Urinary bladder (tissue), 3 donors: ENCODE measurements at regions not wholly inside any gene's neighbourhood (a gene's known extent, or its start where the extent isn't known, plus 50 kb on each side); places are given as distances from the start of the nearest gene placed in this dataset.
A peak's percentile ranks its signal among the peaks of the same experiment; 100 is the strongest.

Experiments used
- DNase-seq: peaks from one replicate; pipeline ENCODE4 v3.0.0-alpha.2; 2015; ENCODE audit errors: extremely low spot score
- H3K27ac ChIP-seq: one replicate; pipeline ENCODE4 v1.5.1; 2013; ENCODE audit warnings: low read depth, mild to moderate bottlenecking, moderate library complexity
- H3K36me3 ChIP-seq: one replicate; pipeline ENCODE4 v1.6.1; 2013; ENCODE audit warnings: mild to moderate bottlenecking, moderate library complexity; ENCODE audit not compliant: insufficient read depth
- H3K4me1 ChIP-seq: one replicate; pipeline ENCODE4 v1.6.1; 2013; ENCODE audit warnings: mild to moderate bottlenecking, moderate library complexity; ENCODE audit not compliant: insufficient read depth
- H3K4me3 ChIP-seq: one replicate; pipeline ENCODE4 v1.5.1; 2013; ENCODE audit warnings: low read depth, low read length
- WGBS: extraction: QIAGEN DNeasy Blood & Tissue Kit; methylation state at CpG from one replicate; pipeline ENCODE4 v1.1.7; 2013; 5-methylcytosine and 5-hydroxymethylcytosine counted together
- donor health status: healthy with polysubstance abuse.
- donor health status: healthy.

- no peaks in the 10 kb centered on the region for H3K4me1 ChIP-seq
- no peak for DNase-seq
- H3K27ac ChIP-seq: no peak overlapping the region
- no peak overlapping the region for H3K4me3 ChIP-seq
- H3K36me3 ChIP-seq: no peaks in the 10 kb centered on the region
- 75% methylated on average over 3 of the region's 3 CpGs for WGBS
Measured at GRCh38 chr6:125354649-125355048, 52.9 kb upstream of the HDDC2 start.

GRCh38 chr6:125356884-125357283, 55.1 kb upstream of the HDDC2 start:
- H3K4me1 ChIP-seq: no peaks in the 10 kb centered on the region
- WGBS: 57% methylated on average over 5 of the region's 5 CpGs
- DNase-seq: no peak
- H3K4me3 ChIP-seq: no peak overlapping the region
- H3K27ac ChIP-seq: no peak overlapping the region
- no peaks in the 10 kb centered on the region for H3K36me3 ChIP-seq

- DNase-seq: peak; percentile 28
- no peak overlapping the region for H3K4me3 ChIP-seq
- 34% methylated on average over 8 of the region's 8 CpGs for WGBS
- no peaks in the 10 kb centered on the region for H3K4me1 ChIP-seq
- H3K36me3 ChIP-seq: no peaks in the 10 kb centered on the region
- H3K27ac ChIP-seq: no peak overlapping the region
Measured at GRCh38 chr6:125357515-125358256, 55.9 kb upstream of the HDDC2 start.

GRCh38 chr6:125358898-125359297, 57.1 kb upstream of the HDDC2 start:
- DNase-seq: no peak
- H3K36me3 ChIP-seq: no peaks in the 10 kb centered on the region
- no peak overlapping the region for H3K27ac ChIP-seq
- H3K4me1 ChIP-seq: no peaks in the 10 kb centered on the region
- WGBS: 93% methylated on average over 3 of the region's 3 CpGs
- no peak overlapping the region for H3K4me3 ChIP-seq

- 91% methylated on average over 2 of the region's 2 CpGs for WGBS
- Histone ChIP-seq H3K4me1 (no peaks in the 10 kb centered on the region), H3K36me3 (no peaks in the 10 kb centered on the region), H3K4me3 (no peak overlapping the region), H3K27ac (no peak overlapping the region)
- no peak for DNase-seq
Measured at GRCh38 chr6:125361868-125362267, 60.1 kb upstream of the HDDC2 start.

- Histone ChIP-seq H3K36me3 (no peaks in the 10 kb centered on the region), H3K4me3 (peak overlapping the region; percentile 30), H3K4me1 (no peaks in the 10 kb centered on the region), H3K27ac (no peak overlapping the region)
- DNase-seq: peak; percentile 31
- WGBS: under 1% methylated on average over 44 of the region's 44 CpGs
Measured at GRCh38 chr6:125363039-125363823, 61.5 kb upstream of the HDDC2 start.

- H3K36me3 ChIP-seq: no peaks in the 10 kb centered on the region
- no peak for DNase-seq
- no peaks in the 10 kb centered on the region for H3K4me1 ChIP-seq
- no peak overlapping the region for H3K4me3 ChIP-seq
- WGBS: 35% methylated on average over 9 of the region's 9 CpGs
- no peak overlapping the region for H3K27ac ChIP-seq
Measured at GRCh38 chr6:125363824-125364165, 62.0 kb upstream of the HDDC2 start.

- H3K27ac ChIP-seq: no peak overlapping the region
Measured at GRCh38 chr6:125365230-125365629, 63.5 kb upstream of the HDDC2 start.

GRCh38 chr6:125367036-125367782, 65.4 kb upstream of the HDDC2 start:
- 94% methylated on average over 3 of the region's 3 CpGs for WGBS
- Histone ChIP-seq H3K4me1 (no peaks in the 10 kb centered on the region), H3K36me3 (no peaks in the 10 kb centered on the region), H3K4me3 (no peak overlapping the region), H3K27ac (no peak overlapping the region)
- DNase-seq: no peak

More at GRCh38 chr6:125365230-125365629, 63.5 kb upstream of the HDDC2 start:
- H3K4me1 ChIP-seq: no peaks in the 10 kb centered on the region
- H3K36me3 ChIP-seq: no peaks in the 10 kb centered on the region
- WGBS: 54% methylated on average over 5 of the region's 5 CpGs
- no peak overlapping the region for H3K4me3 ChIP-seq
- DNase-seq: no peak

GRCh38 chr6:125370343-125370742, 68.6 kb upstream of the HDDC2 start:
- WGBS: 42% methylated on average over 8 of the region's 8 CpGs
- Histone ChIP-seq H3K36me3 (no peaks in the 10 kb centered on the region), H3K4me3 (no peak overlapping the region), H3K4me1 (no peaks in the 10 kb centered on the region), H3K27ac (no peak overlapping the region)
- DNase-seq: no peak

- H3K4me1 ChIP-seq: no peaks in the 10 kb centered on the region
- no peak for DNase-seq
Measured at GRCh38 chr6:125375013-125375412, 73.2 kb upstream of the HDDC2 start.

GRCh38 chr6:125375821-125376220, 74.1 kb upstream of the HDDC2 start:
- no peak overlapping the region for H3K4me3 ChIP-seq
- no peak overlapping the region for H3K27ac ChIP-seq
- DNase-seq: no peak
- H3K36me3 ChIP-seq: no peaks in the 10 kb centered on the region
- no peaks in the 10 kb centered on the region for H3K4me1 ChIP-seq

More at GRCh38 chr6:125375013-125375412, 73.2 kb upstream of the HDDC2 start:
- no peaks in the 10 kb centered on the region for H3K36me3 ChIP-seq
- H3K4me3 ChIP-seq: no peak overlapping the region
- 94% methylated on average over 2 of the region's 2 CpGs for WGBS
- H3K27ac ChIP-seq: no peak overlapping the region

- Histone ChIP-seq H3K4me3 (no peak overlapping the region), H3K36me3 (no peaks in the 10 kb centered on the region), H3K4me1 (no peaks in the 10 kb centered on the region), H3K27ac (no peak overlapping the region)
- 39% methylated on average over 5 of the region's 5 CpGs for WGBS
- DNase-seq: no peak
Measured at GRCh38 chr6:125377621-125378020, 75.9 kb upstream of the HDDC2 start.

GRCh38 chr6:125379174-125379573, 77.4 kb upstream of the HDDC2 start:
- H3K4me3 ChIP-seq: no peak overlapping the region
- WGBS: 62% methylated on average over 4 of the region's 4 CpGs
- DNase-seq: no peak
- H3K36me3 ChIP-seq: no peaks in the 10 kb centered on the region
- no peak overlapping the region for H3K27ac ChIP-seq
- no peaks in the 10 kb centered on the region for H3K4me1 ChIP-seq
